HEK293 (cell line): ENCODE measurements at regions not wholly inside any gene's neighbourhood (a gene's known extent, or its start where the extent isn't known, plus 50 kb on each side); places are given as distances from the start of the nearest gene placed in this dataset.

Experiments
- CTCF ChIA-PET: fragments of 350-600 bp; formaldehyde crosslinking; extraction: SDS; loops from one replicate; lab custom pipeline; 2021; ENCODE audit warnings: antibody characterized with exemption; lab: Yijun Ruan, JAX
- POLR2A ChIA-PET: fragments of 300-600 bp; formaldehyde crosslinking; extraction: SDS; loops from one replicate; lab custom pipeline; 2020; ENCODE audit warnings: antibody characterized with exemption, inconsistent platforms; lab: Yijun Ruan, JAX
- H3K27ac ChIP-seq: fragments of 200-500 bp; sonication (Bioruptor generic); 2 replicates; pipeline ENCODE4 v1.5.1; 2014; ENCODE audit warnings: low read depth, low read length, control low read depth, inconsistent platforms; ENCODE audit errors: extremely low read depth
- H3K36me3 ChIP-seq, 2 experiments: fragments of 200-500 bp in 1 of 2; sonication (Bioruptor generic) in 1 of 2; 1 replicate in 1 of 2; 2 replicates in 1 of 2; pipeline ENCODE4 v1.5.1; 2014 to 2017; ENCODE audit warnings: inconsistent platforms in 2 of 2, low read length in 2 of 2; ENCODE audit not compliant: control insufficient read depth in 2 of 2, insufficient read depth in 1 of 2
- H3K4me1 ChIP-seq: fragments of 200-500 bp; sonication (Bioruptor generic); 2 replicates; pipeline ENCODE4 v1.5.1; 2014; ENCODE audit warnings: mild to moderate bottlenecking, low read length, inconsistent platforms; ENCODE audit not compliant: control insufficient read depth, insufficient read depth
- H3K4me3 ChIP-seq: 2 replicates; pipeline ENCODE4 v1.5.1; 2011; ENCODE audit warnings: low read depth, mild to moderate bottlenecking, control low read depth, low read length, moderate library complexity
- H3K9me3 ChIP-seq: fragments of 200-500 bp; sonication (Bioruptor generic); 2 replicates; pipeline ENCODE4 v1.5.1; 2014; ENCODE audit warnings: low read depth, low read length, inconsistent platforms; ENCODE audit not compliant: control insufficient read depth, insufficient read depth
- KLF10 ChIP-seq: fragments of 450-650 bp; IDR thresholded peaks from 2 replicates; pipeline ENCODE4 v1.5.1; 2018; ENCODE audit warnings: missing biosample characterization, mild to moderate bottlenecking, missing genetic modification characterization
- SP7 ChIP-seq: fragments of 450-650 bp; formaldehyde crosslinking; IDR thresholded peaks from 2 replicates; pipeline ENCODE4 v1.5.1; 2016; ENCODE audit warnings: missing biosample characterization, missing genetic modification characterization
- WT1 ChIP-seq: fragments of 450-650 bp; formaldehyde crosslinking; IDR thresholded peaks from 2 replicates; pipeline ENCODE4 v1.5.1; 2016; ENCODE audit warnings: missing biosample characterization, missing genetic modification characterization
- ZBTB21 ChIP-seq: fragments of 450-650 bp; formaldehyde crosslinking; IDR thresholded peaks from 2 replicates; pipeline ENCODE4 v1.5.1; 2017; ENCODE audit warnings: missing biosample characterization, missing genetic modification characterization
- ZBTB7A ChIP-seq: fragments of 450-650 bp; formaldehyde crosslinking; IDR thresholded peaks from 2 replicates; pipeline ENCODE4 v1.5.1; 2016; ENCODE audit warnings: low read depth, missing biosample characterization, missing genetic modification characterization
- ZNF121 ChIP-seq: fragments of 450-650 bp; formaldehyde crosslinking; IDR thresholded peaks from 2 replicates; pipeline ENCODE4 v1.5.1; 2016; ENCODE audit warnings: missing biosample characterization, missing genetic modification characterization
- ZNF560 ChIP-seq: fragments of 450-650 bp; formaldehyde crosslinking; IDR thresholded peaks from 2 replicates; pipeline ENCODE4 v1.5.1; 2017; ENCODE audit warnings: missing biosample characterization, missing genetic modification characterization, borderline replicate concordance
- ZNF596 ChIP-seq: fragments of 450-650 bp; IDR thresholded peaks from 2 replicates; pipeline ENCODE4 v1.5.0; 2018; ENCODE audit warnings: missing biosample characterization, mild to moderate bottlenecking, missing genetic modification characterization, moderate library complexity
- ZNF76 ChIP-seq: fragments of 450-650 bp; formaldehyde crosslinking; IDR thresholded peaks from 2 replicates; pipeline ENCODE4; 2016; ENCODE audit warnings: low read depth, missing biosample characterization, missing genetic modification characterization, borderline replicate concordance
- ZNF776 ChIP-seq: fragments of 450-650 bp; formaldehyde crosslinking; IDR thresholded peaks from 2 replicates; pipeline ENCODE4 v1.5.0; 2017; ENCODE audit warnings: missing biosample characterization, missing genetic modification characterization, borderline replicate concordance
- TF ChIP-seq, protein P1 (sequence below): fragments of 450-650 bp; formaldehyde crosslinking; IDR thresholded peaks from 2 replicates; pipeline ENCODE4 v1.5.1; 2016; ENCODE audit warnings: missing biosample characterization, missing genetic modification characterization
- TF ChIP-seq, protein P2 (sequence below): fragments of 450-650 bp; formaldehyde crosslinking; IDR thresholded peaks from 2 replicates; pipeline ENCODE4 v1.5.1; 2016; ENCODE audit warnings: missing biosample characterization, missing genetic modification characterization
- TF ChIP-seq, protein P3 (sequence below): fragments of 450-650 bp; formaldehyde crosslinking; IDR thresholded peaks from 2 replicates; pipeline ENCODE4 v1.5.1; 2017; ENCODE audit warnings: missing biosample characterization, missing genetic modification characterization
- TF ChIP-seq, protein P4 (sequence below): fragments of 450-650 bp; formaldehyde crosslinking; IDR thresholded peaks from 2 replicates; pipeline ENCODE4 v1.5.1; 2016; ENCODE audit warnings: missing biosample characterization, missing genetic modification characterization
- TF ChIP-seq, protein P5 (sequence below): fragments of 450-650 bp; formaldehyde crosslinking; IDR thresholded peaks from 2 replicates; pipeline ENCODE4 v1.5.1; 2017; ENCODE audit warnings: missing biosample characterization, mild to moderate bottlenecking, missing genetic modification characterization, moderate library complexity

DNA sequence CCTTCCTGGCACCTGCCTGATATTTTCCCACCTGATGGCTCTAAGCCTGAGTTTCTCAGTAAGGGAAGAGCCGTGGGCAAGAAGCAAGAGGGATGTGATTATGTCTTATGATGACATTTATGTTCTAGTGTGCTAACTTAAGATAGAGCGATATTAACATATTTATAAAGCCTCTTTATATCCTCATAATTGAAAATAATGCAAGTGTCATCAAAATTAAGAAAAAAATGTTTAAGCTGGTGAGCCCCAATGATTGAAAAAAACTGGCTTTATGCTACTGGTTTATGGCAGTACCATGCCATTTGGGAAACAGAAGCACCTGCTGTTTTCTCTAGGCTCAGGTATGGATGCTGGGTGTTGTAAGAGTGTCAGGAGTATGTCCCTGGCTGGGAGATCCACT is 431.5 kb upstream of the TPM1 start (continued):
- TF ChIP-seq ZNF560 (no peak), ZNF121 (no peak)
- TF ChIP-seq, protein P1, sequence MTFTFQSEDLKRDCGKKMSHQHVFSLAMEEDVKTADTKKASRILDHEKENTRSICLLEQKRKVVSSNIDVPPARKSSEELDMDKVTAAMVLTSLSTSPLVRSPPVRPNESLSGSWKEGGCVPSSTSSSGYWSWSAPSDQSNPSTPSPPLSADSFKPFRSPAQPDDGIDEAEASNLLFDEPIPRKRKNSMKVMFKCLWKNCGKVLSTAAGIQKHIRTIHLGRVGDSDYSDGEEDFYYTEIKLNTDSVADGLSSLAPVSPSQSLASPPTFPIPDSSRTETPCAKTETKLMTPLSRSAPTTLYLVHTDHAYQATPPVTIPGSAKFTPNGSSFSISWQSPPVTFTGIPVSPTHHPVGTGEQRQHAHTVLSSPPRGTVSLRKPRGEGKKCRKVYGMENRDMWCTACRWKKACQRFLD (tag by site-specific recombination) = no peak
- TF ChIP-seq, protein P2, sequence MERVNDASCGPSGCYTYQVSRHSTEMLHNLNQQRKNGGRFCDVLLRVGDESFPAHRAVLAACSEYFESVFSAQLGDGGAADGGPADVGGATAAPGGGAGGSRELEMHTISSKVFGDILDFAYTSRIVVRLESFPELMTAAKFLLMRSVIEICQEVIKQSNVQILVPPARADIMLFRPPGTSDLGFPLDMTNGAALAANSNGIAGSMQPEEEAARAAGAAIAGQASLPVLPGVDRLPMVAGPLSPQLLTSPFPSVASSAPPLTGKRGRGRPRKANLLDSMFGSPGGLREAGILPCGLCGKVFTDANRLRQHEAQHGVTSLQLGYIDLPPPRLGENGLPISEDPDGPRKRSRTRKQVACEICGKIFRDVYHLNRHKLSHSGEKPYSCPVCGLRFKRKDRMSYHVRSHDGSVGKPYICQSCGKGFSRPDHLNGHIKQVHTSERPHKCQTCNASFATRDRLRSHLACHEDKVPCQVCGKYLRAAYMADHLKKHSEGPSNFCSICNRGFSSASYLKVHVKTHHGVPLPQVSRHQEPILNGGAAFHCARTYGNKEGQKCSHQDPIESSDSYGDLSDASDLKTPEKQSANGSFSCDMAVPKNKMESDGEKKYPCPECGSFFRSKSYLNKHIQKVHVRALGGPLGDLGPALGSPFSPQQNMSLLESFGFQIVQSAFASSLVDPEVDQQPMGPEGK (tag by site-specific recombination) = no peak
- TF ChIP-seq, protein P3, sequence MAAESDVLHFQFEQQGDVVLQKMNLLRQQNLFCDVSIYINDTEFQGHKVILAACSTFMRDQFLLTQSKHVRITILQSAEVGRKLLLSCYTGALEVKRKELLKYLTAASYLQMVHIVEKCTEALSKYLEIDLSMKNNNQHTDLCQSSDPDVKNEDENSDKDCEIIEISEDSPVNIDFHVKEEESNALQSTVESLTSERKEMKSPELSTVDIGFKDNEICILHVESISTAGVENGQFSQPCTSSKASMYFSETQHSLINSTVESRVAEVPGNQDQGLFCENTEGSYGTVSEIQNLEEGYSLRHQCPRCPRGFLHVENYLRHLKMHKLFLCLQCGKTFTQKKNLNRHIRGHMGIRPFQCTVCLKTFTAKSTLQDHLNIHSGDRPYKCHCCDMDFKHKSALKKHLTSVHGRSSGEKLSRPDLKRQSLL = no peak

DNA sequence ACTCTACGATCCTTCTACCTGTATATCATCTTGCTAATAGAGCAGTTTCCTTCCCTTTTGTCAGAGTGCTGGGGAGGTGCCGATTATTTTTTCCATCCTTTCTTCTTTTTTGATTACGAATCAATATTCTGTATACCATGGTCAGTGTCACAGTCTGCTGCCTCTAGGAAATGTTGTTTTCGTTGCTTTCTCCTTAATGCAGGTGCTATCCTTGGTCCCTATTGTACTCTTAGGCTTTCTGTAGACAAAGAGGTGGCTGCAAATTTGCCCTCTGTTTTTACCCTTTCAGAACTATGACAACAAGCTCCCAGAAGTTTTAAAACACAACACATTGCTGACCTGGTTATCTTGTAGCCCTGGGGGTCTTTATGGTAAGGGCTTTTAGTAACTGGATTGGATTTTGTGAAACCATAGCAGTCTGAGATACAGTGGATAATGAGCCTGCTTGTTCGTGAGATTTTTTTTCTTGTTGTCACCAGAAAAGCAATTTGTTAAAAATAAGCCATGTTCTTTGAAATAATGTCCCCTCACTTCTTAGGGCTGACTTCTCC is 430.3 kb upstream of the TPM1 start:
- no peaks in the 10 kb centered on the region for H3K9me3 ChIP-seq
- no peak for TF ChIP-seq WT1 (tag by site-specific recombination)
- TF ChIP-seq, protein P4, sequence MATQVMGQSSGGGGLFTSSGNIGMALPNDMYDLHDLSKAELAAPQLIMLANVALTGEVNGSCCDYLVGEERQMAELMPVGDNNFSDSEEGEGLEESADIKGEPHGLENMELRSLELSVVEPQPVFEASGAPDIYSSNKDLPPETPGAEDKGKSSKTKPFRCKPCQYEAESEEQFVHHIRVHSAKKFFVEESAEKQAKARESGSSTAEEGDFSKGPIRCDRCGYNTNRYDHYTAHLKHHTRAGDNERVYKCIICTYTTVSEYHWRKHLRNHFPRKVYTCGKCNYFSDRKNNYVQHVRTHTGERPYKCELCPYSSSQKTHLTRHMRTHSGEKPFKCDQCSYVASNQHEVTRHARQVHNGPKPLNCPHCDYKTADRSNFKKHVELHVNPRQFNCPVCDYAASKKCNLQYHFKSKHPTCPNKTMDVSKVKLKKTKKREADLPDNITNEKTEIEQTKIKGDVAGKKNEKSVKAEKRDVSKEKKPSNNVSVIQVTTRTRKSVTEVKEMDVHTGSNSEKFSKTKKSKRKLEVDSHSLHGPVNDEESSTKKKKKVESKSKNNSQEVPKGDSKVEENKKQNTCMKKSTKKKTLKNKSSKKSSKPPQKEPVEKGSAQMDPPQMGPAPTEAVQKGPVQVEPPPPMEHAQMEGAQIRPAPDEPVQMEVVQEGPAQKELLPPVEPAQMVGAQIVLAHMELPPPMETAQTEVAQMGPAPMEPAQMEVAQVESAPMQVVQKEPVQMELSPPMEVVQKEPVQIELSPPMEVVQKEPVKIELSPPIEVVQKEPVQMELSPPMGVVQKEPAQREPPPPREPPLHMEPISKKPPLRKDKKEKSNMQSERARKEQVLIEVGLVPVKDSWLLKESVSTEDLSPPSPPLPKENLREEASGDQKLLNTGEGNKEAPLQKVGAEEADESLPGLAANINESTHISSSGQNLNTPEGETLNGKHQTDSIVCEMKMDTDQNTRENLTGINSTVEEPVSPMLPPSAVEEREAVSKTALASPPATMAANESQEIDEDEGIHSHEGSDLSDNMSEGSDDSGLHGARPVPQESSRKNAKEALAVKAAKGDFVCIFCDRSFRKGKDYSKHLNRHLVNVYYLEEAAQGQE (tag by site-specific recombination) = peak; percentile 35; the same call in 1 of the 2 replicates
- no peaks in the 10 kb centered on the region for H3K36me3 ChIP-seq
- POLR2A ChIA-PET = no interaction called here
- no peak overlapping the region for H3K27ac ChIP-seq
- CTCF ChIA-PET = no interaction called here
- no peak overlapping the region for H3K4me3 ChIP-seq
- no peaks in the 10 kb centered on the region for H3K4me1 ChIP-seq

DNA sequence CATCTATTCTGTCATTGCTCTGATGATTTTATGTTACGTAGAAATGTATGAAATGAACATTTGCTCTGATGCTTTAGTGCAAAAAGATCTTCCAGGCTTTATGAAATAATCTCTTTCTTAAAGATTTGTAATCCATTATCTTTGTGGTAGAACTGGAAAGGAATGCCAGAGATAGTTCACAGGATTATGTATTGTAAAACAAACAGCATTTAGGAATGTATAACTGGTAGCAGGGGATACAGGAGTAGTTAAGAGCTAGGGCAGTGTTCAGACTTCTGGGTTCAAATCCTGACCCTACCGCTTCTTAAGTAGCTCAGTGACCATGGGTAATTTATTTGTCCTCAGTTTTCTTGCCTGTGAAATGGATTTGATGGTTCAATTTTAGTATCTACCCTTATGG is 429.8 kb upstream of the TPM1 start:
- Histone ChIP-seq H3K27ac (no peak overlapping the region), H3K4me3 (no peak overlapping the region), H3K4me1 (no peaks in the 10 kb centered on the region), H3K9me3 (no peaks in the 10 kb centered on the region), H3K36me3 (no peaks in the 10 kb centered on the region)
- ChIA-PET POLR2A (no interaction called here), CTCF (interaction anchor here (0.5 kb wide), 1 partner anchor 19 kb away, joined by 3 read pairs; no protein-coding TSS in a partner anchor)
- TF ChIP-seq, protein P5, sequence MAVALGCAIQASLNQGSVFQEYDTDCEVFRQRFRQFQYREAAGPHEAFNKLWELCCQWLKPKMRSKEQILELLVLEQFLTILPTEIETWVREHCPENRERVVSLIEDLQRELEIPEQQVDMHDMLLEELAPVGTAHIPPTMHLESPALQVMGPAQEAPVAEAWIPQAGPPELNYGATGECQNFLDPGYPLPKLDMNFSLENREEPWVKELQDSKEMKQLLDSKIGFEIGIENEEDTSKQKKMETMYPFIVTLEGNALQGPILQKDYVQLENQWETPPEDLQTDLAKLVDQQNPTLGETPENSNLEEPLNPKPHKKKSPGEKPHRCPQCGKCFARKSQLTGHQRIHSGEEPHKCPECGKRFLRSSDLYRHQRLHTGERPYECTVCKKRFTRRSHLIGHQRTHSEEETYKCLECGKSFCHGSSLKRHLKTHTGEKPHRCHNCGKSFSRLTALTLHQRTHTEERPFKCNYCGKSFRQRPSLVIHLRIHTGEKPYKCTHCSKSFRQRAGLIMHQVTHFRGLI (tag by site-specific recombination) = no peak
- TF ChIP-seq ZNF76 (tag by site-specific recombination) (no peak), SP7 (tag by site-specific recombination) (no peak), ZNF776 (tag by site-specific recombination) (no peak), KLF10 (no peak), ZBTB7A (no peak), ZNF596 (no peak), ZBTB21 (tag by site-specific recombination) (no peak)
- TF ChIP-seq, protein P3 = no peak
- TF ChIP-seq, protein P4 (tag by site-specific recombination) = no peak
